ENCODE measurements at regions not wholly inside any gene's neighbourhood (a gene's known extent, or its start where the extent isn't known, plus 50 kb on each side); places are given as distances from the start of the nearest gene placed in this dataset.

DNA sequence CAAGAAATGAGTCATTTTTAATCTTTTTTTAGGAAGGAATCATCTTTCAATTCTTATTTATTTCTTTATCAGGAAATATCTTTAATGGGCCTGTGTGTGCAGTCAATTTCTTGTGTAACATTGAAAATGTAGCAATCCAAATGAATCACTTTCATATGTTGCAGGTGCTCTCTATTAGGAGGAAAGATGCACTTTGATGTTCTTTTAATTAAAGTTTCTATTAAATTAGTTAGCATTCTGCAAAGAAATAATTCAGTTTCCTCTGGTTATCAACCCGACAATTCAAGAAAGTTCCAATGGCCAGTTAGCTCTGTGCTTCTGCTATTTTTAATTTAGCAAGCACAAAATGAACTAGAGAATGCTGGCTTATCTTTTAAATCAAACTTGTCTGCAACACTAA is 212.0 kb downstream of the PCDH17 start:
- TF ChIP-seq, protein P1, sequence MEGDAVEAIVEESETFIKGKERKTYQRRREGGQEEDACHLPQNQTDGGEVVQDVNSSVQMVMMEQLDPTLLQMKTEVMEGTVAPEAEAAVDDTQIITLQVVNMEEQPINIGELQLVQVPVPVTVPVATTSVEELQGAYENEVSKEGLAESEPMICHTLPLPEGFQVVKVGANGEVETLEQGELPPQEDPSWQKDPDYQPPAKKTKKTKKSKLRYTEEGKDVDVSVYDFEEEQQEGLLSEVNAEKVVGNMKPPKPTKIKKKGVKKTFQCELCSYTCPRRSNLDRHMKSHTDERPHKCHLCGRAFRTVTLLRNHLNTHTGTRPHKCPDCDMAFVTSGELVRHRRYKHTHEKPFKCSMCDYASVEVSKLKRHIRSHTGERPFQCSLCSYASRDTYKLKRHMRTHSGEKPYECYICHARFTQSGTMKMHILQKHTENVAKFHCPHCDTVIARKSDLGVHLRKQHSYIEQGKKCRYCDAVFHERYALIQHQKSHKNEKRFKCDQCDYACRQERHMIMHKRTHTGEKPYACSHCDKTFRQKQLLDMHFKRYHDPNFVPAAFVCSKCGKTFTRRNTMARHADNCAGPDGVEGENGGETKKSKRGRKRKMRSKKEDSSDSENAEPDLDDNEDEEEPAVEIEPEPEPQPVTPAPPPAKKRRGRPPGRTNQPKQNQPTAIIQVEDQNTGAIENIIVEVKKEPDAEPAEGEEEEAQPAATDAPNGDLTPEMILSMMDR (IDR thresholded peaks at IDR 0.05; ENCODE audit: insufficient read depth, low read length, missing control alignments), result no peak
- no peak overlapping the region for H3K4me3 ChIP-seq (ENCODE audit: low read depth, low read length)
- CTCF ChIA-PET, result no interaction called here
- DNase-seq (ENCODE audit: low read depth, low spot score), result no peak
- POLR2A ChIA-PET, result no interaction called here

DNA sequence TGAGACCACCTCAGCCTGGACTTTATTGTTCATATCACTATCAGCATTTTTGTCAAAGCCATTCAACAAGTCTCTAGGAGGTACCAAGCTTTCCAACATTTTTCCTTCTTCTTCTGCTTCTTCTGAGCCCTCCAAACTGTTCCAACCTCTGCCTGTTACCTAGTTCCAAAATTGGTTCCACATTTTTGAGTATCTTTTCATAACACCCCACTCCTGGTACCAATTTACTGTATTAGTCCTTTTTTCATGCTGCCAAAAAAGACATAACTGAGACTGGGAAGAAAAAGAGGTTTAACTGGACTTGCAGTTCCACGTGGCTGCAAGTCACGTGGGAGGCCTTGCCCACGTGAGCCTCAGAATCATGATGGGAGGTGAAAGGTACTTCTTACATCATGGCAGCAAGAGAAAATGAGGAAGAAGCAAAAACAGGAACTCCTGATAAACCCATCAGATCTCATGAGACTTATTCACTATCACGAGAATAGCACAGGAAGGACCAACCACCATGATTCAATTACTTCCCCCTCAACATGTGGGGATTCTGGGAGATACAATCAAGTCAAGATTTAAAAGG is 215.1 kb downstream of the PCDH17 start:
- no peak for DNase-seq (ENCODE audit: low read depth, low spot score)
- ChIA-PET CTCF (no interaction called here), POLR2A (no interaction called here)
- no peak overlapping the region for H3K4me3 ChIP-seq (ENCODE audit: low read depth, low read length)
- TF ChIP-seq, protein P1 (IDR thresholded peaks at IDR 0.05; ENCODE audit: insufficient read depth, low read length, missing control alignments), result no peak

DNA sequence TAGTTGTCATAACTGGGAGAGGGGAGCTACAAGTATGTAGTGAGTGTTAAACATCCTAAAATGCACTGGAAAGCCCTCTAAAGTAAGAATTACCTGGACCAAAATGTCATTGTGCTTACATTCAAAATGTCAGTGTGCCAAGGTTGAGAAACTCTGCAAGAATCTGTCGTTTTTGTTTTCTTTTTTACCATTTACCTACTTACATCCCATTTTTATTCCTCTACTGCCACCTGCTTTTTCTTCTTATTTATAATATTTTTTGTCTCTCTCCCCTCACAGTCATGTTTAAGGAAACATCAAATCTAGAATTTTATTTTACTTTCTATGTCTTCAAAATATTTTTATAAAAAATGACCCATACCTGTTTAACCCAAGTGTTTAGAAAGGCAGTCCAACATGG is 226.4 kb downstream of the PCDH17 start:
- ChIA-PET POLR2A (no interaction called here), CTCF (no interaction called here)
- no peak overlapping the region for H3K4me3 ChIP-seq (ENCODE audit: low read depth, low read length)
- no peak for DNase-seq (ENCODE audit: low read depth, low spot score)
- TF ChIP-seq, protein P1 (IDR thresholded peaks at IDR 0.05; ENCODE audit: insufficient read depth, low read length, missing control alignments), result no peak

DNA sequence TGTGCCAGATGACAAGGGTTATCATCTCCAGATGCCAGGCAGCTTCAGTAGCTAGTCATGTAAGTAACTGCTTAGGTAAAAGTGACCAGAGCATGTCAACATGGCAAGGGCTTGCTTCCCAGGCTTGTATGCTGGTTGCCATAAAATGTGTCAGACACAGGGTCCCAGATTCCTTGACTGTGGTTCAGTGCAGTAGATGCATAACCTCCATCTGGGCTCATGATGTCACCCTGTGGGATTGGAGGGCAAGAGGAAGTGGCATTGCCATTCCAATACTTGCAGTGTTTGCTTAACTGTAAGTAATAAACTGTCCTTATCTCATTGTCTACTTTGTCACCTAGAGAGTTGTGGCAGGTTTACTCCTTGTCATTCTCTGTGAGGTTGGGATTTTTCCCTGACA is 226.8 kb downstream of the PCDH17 start:
- TF ChIP-seq, protein P1 (IDR thresholded peaks at IDR 0.05; ENCODE audit: insufficient read depth, low read length, missing control alignments), result no peak
- POLR2A ChIA-PET, result no interaction called here
- DNase-seq (ENCODE audit: low read depth, low spot score), result no peak
- no peak overlapping the region for H3K4me3 ChIP-seq (ENCODE audit: low read depth, low read length)
- CTCF ChIA-PET, result no interaction called here

DNA sequence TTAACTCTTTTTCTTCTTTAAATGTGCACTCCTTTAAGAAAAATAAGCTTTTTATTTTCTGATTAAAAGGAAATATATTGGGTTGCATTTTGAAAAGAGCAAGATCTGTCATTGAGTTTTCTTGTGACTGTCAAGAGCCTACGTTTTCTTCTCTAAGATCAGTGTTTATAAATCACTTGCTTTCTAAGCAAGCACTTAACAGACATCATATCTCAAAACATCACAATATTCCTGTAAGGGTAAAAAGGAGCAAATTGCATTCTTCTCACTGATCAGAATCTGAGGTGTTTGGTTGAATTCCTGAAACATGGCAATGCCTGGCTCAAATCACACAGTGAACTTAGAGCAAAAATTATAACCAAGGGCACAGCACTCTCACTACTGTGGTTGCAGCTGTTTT is 231.3 kb downstream of the PCDH17 start:
- CTCF ChIA-PET, result no interaction called here
- TF ChIP-seq, protein P1 (IDR thresholded peaks at IDR 0.05; ENCODE audit: insufficient read depth, low read length, missing control alignments), result no peak
- POLR2A ChIA-PET, result no interaction called here
- no peak overlapping the region for H3K4me3 ChIP-seq (ENCODE audit: low read depth, low read length)
- DNase-seq (ENCODE audit: low read depth, low spot score), result no peak

DNA sequence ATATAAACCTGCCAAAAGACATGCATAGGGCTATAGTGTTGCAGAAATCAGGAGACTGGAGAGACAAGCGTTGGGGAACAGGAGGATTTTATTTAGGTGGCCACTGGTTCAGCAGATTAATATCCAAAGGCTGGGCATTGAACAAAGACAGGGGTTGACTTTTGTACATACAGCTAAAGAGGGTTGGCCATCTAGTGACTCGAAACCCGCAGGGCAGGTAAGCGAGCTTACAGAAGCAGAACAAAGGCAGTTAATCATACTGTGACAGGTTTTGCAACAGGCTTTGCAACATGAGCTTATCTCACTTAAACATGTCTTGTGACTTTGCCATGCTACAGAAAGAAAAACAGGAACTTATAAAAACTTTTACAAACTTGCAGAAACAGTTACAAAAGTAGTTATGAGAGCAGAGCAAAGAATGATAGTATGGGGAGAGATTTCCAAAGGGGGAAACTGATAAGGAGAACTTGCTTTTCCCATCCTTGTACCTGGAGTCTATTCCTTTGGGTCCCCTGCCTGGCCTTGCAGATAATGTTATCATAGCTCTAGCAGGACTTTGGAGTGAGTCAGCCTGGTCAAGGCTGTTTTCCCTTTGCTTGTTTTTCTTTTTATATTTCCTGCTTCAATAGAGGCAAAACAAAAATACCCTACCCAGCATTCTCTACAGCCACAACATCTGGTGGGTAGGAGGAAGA is 234.2 kb downstream of the PCDH17 start:
- no peak for DNase-seq (ENCODE audit: low read depth, low spot score)
- CTCF ChIA-PET, result no interaction called here
- POLR2A ChIA-PET, result no interaction called here

More for the DNA sequence above, 234.2 kb downstream of the PCDH17 start:
- H3K4me3 ChIP-seq (ENCODE audit: low read depth, low read length), result no peak overlapping the region
- TF ChIP-seq, protein P1 (IDR thresholded peaks at IDR 0.05; ENCODE audit: insufficient read depth, low read length, missing control alignments), result no peak
